ENCODE measurements at regions not wholly inside any gene's neighbourhood (a gene's known extent, or its start where the extent isn't known, plus 50 kb on each side); places are given as distances from the start of the nearest gene placed in this dataset.

- TF ChIP-seq POLR2A (IDR thresholded peaks at IDR 0.05) = no peak
- TF ChIP-seq, protein P1, sequence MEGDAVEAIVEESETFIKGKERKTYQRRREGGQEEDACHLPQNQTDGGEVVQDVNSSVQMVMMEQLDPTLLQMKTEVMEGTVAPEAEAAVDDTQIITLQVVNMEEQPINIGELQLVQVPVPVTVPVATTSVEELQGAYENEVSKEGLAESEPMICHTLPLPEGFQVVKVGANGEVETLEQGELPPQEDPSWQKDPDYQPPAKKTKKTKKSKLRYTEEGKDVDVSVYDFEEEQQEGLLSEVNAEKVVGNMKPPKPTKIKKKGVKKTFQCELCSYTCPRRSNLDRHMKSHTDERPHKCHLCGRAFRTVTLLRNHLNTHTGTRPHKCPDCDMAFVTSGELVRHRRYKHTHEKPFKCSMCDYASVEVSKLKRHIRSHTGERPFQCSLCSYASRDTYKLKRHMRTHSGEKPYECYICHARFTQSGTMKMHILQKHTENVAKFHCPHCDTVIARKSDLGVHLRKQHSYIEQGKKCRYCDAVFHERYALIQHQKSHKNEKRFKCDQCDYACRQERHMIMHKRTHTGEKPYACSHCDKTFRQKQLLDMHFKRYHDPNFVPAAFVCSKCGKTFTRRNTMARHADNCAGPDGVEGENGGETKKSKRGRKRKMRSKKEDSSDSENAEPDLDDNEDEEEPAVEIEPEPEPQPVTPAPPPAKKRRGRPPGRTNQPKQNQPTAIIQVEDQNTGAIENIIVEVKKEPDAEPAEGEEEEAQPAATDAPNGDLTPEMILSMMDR (IDR thresholded peaks at IDR 0.05 in 4 of 5, conservative IDR thresholded peaks at IDR 0.05 in 1 of 5) = no peak
Observed at GRCh38 chr6:164356814-164357213, 942.3 kb downstream of the QKI start.

Data from gastrocnemius medialis (tissue), 4 donors.